Ascending aorta (tissue), 2 donors: ENCODE measurements at regions not wholly inside any gene's neighbourhood (a gene's known extent, or its start where the extent isn't known, plus 50 kb on each side); places are given as distances from the start of the nearest gene placed in this dataset.

Experiments used
- DNase-seq, 2 donors: peaks; one replicate each; pipeline ENCODE4 v3.0.0-alpha.2; 2019; ENCODE audit warnings: low spot score in 2 of 2
- H3K27ac ChIP-seq, 2 donors: fragments of 200-600 bp; sonication (generic); one replicate each; pipeline ENCODE4 v1.5.1; 2016 to 2017; ENCODE audit warnings: mild to moderate bottlenecking in 1 of 2
- H3K27me3 ChIP-seq: fragments of 200-600 bp; sonication (generic); one replicate; pipeline ENCODE4 v1.5.1; 2017
- H3K36me3 ChIP-seq, 2 donors: fragments of 200-600 bp; sonication (generic); one replicate each; pipeline ENCODE4 v1.5.1; 2016
- H3K4me1 ChIP-seq, 2 donors: fragments of 200-600 bp; sonication (generic); one replicate each; pipeline ENCODE4 v1.5.1; 2016 to 2017; ENCODE audit warnings: mild to moderate bottlenecking in 1 of 2
- H3K4me3 ChIP-seq, 2 donors: fragments of 200-600 bp; sonication (generic); one replicate each; pipeline ENCODE4 v1.5.1; 2016 to 2017; ENCODE audit warnings: mild to moderate bottlenecking in 1 of 2
- H3K9me3 ChIP-seq, 2 donors: fragments of 200-600 bp; sonication (generic); one replicate each; pipeline ENCODE4 v1.5.1; 2016
- intact Hi-C: fragments of 100-400 bp; cut with DNase I; formaldehyde crosslinking; loops from one replicate; pipeline ENCODE4 v1.15.1; 2023
- TF ChIP-seq, protein P1 (sequence below), 3 experiments: fragments of 200-600 bp in 2 of 3; fragments of 450-650 bp in 1 of 3; sonication (generic) in 2 of 3; IDR thresholded peaks; one replicate each; pipeline ENCODE4 v1.5.1; 2016 to 2019; ENCODE audit warnings: antibody characterized with exemption in 3 of 3, mild to moderate bottlenecking in 1 of 3, moderate library complexity in 1 of 3

DNA sequence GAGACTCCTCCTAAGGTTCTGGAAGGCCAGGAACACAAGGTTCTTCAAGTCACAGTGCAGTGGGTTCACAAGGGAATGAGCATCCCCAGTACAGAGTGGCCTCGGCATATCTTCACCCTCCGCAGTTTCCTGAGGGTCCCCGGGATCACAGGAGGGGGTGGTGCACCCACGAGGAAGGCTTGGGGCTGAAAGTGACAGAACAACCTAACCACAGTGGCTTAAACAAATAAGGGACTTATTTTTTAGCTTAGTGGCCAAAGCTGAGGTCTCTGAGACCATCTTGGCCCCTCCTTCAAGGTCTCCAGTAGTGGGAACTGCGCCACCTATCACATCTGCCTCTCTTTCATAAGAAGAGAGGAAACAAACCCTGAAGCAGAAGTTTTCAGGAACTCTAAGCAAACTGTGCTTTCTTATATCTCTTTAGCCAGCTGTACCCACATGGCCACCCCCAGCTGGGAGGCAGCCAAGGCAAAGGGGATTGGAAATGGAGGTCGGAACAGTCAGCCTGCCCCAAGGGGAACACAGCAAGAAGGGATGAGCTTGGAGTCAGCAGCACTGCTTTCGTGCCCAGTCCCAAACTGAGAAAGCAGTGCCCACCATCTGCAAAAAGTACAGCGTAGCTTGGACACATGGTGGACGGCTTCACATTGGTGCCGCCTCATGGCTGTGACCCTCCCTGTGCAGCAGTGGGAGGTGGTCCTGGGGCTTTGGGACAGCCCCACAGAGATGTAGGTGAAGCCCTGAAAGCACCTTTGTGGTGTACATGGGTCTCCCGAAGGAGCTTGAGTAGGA lies 260.0 kb upstream of the ID2 start:
- Histone ChIP-seq H3K27me3 (no peaks in the 10 kb centered on the region), H3K9me3 (no peaks in the 10 kb centered on the region), H3K4me3 (no peak overlapping the region), H3K36me3 (no peaks in the 10 kb centered on the region), H3K27ac (peak overlapping the region; percentile 1 to 33), H3K4me1 (peaks cover 4% of the 10 kb centered on the region in 2 donors)
- intact Hi-C loops = no loop called here
- peak in 1 of 2 donors; percentile 46 for DNase-seq
- TF ChIP-seq, protein P1, sequence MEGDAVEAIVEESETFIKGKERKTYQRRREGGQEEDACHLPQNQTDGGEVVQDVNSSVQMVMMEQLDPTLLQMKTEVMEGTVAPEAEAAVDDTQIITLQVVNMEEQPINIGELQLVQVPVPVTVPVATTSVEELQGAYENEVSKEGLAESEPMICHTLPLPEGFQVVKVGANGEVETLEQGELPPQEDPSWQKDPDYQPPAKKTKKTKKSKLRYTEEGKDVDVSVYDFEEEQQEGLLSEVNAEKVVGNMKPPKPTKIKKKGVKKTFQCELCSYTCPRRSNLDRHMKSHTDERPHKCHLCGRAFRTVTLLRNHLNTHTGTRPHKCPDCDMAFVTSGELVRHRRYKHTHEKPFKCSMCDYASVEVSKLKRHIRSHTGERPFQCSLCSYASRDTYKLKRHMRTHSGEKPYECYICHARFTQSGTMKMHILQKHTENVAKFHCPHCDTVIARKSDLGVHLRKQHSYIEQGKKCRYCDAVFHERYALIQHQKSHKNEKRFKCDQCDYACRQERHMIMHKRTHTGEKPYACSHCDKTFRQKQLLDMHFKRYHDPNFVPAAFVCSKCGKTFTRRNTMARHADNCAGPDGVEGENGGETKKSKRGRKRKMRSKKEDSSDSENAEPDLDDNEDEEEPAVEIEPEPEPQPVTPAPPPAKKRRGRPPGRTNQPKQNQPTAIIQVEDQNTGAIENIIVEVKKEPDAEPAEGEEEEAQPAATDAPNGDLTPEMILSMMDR (IDR thresholded peaks at IDR 0.05) = no peak

DNA sequence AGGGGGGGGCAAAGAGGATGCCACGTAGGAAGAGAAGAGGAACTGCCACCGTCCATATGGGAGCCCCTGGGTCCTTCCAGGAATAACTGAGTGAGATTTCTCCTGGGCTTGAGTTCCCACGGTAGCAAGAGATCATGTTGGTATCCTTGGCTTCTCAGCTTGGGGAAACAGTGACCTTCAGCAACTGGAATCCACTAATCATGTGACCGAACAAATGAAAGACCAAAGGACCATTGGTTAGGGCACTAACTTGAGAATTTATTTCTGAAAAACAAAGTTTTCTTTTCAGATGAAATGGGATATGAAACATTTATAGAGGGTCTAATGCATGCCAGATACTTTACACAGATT lies 259.4 kb upstream of the ID2 start:
- Histone ChIP-seq H3K27me3 (no peaks in the 10 kb centered on the region), H3K9me3 (no peaks in the 10 kb centered on the region), H3K36me3 (no peaks in the 10 kb centered on the region), H3K4me3 (no peak overlapping the region), H3K27ac (peak overlapping the region; percentile 1 to 33), H3K4me1 (peaks cover 4% of the 10 kb centered on the region in 2 donors)
- TF ChIP-seq, protein P1 (IDR thresholded peaks at IDR 0.05) = no peak
- intact Hi-C loops = no loop called here
- no peak for DNase-seq

DNA sequence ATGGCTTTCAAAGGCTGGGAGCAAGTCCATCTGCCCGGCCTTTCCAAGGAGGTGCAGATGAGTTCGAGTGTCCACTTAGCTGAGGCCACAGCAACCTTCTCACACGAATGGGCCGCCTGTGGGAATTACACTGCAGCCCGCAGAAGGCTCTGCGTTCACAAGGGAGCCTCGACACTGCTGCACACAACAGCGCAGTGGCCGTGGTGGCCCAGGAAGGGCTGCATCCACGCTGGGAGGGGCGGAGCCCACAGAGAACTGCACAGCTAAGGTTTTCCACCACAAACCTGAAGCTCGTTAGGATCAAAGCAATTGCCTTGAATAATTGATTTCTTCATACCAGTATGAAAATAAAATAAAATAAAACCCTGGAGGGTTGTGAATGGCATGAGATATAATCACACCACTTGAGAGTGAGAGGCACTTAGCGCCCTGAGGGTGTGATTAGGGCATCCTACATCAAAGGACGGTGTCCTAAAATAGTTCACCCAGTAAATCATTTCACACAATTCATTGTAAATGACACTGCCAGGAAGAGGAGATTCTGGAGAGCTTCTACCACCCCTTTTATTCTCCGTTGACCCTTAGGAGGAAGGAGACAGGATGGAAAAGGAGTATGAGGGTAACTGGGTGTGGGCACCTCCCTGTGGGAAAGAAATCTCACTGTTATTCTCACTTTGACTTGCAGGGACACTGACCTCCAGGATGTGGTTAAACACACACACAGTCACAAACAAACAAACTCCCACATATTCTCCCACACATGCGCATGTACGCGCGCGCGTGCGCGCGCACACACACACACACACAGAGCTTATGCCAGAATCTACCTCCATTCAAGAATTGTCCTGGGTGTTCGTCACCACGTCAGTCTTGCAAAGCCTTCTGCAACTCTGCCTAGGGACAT lies 256.6 kb upstream of the ID2 start:
- no peaks in the 10 kb centered on the region for H3K36me3 ChIP-seq
- DNase-seq = peak in 1 of 2 donors; percentile 50

DNA sequence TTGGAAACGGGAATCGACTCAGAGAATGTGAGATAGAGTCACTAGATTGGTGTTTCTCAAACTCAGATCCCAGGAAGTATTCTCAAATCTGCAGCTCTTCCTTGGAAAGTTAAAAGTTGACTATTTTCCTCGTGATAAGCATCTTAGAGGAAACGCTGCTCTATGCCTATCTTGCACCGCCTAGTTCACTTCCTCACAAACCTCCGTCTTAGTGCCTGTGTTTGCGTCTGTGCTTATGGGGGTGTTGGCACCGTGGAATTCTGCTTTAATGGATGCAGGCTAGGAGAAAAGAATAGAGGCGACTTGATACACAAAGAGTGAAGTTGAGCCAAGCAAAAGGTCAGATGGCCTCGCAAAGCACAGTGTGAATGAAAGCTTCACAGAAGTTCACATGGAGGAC lies 255.3 kb upstream of the ID2 start:
- Histone ChIP-seq H3K27ac (no peak overlapping the region), H3K4me1 (peaks cover 4% of the 10 kb centered on the region in 2 donors), H3K9me3 (no peaks in the 10 kb centered on the region), H3K4me3 (no peak overlapping the region), H3K27me3 (no peaks in the 10 kb centered on the region), H3K36me3 (no peaks in the 10 kb centered on the region)
- no peak for DNase-seq
- TF ChIP-seq, protein P1 (IDR thresholded peaks at IDR 0.05) = no peak
- intact Hi-C loops = no loop called here

More for the DNA sequence above, 256.6 kb upstream of the ID2 start:
- no peak overlapping the region for H3K4me3 ChIP-seq
- no peaks in the 10 kb centered on the region for H3K27me3 ChIP-seq
- peaks cover 4% of the 10 kb centered on the region in 2 donors for H3K4me1 ChIP-seq
- no peak overlapping the region for H3K27ac ChIP-seq
- intact Hi-C loops = no loop called here
- TF ChIP-seq, protein P1 (IDR thresholded peaks at IDR 0.05) = no peak
- no peaks in the 10 kb centered on the region for H3K9me3 ChIP-seq

DNA sequence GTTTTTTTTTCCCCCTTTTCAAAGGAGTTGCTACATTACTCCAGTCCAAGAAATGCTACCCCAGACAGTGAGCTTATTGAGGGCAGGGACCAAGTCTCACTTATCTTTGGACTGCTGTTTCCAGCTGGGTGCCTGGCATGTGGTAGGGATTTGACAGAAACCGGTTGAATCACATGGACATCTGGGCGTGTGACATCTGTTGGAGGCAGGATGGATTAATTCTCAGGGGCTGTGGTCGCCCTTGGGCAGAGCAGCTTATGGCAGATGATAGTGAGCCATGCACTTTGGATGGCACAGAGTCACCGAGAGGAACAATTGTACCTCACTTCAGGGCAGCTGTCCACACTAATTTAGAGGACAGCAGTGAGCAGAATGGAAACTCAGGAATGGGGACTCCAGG lies 254.6 kb upstream of the ID2 start:
- intact Hi-C loops = no loop called here
- DNase-seq = peak in 1 of 2 donors; percentile 50
- no peaks in the 10 kb centered on the region for H3K9me3 ChIP-seq

More for the DNA sequence above, 254.6 kb upstream of the ID2 start:
- no peaks in the 10 kb centered on the region for H3K27me3 ChIP-seq
- TF ChIP-seq, protein P1 (IDR thresholded peaks at IDR 0.05) = no peak
- no peak overlapping the region for H3K27ac ChIP-seq
- no peak overlapping the region for H3K4me3 ChIP-seq
- H3K36me3 ChIP-seq = no peaks in the 10 kb centered on the region
- peaks cover 1 to 3% of the 10 kb centered on the region in 2 donors for H3K4me1 ChIP-seq
